Astrocyte (in vitro differentiated cells and primary cell): ENCODE measurements at regions not wholly inside any gene's neighbourhood (a gene's known extent, or its start where the extent isn't known, plus 50 kb on each side); places are given as distances from the start of the nearest gene placed in this dataset.

ENCODE experiments used
- DNase-seq: peaks from one replicate; pipeline ENCODE4 v3.0.0-alpha.2; 2010; ENCODE audit warnings: low read depth
- FAIRE-seq: peaks from 2 replicates; lab custom pipeline; 2011; peaks lifted over from hg19 to GRCh38; lab: Jason Lieb, UNC
- H2AFZ ChIP-seq: 2 replicates; pipeline ENCODE4 v1.6.0; 2012; ENCODE audit warnings: low read depth, low read length, inconsistent platforms
- H3K27ac ChIP-seq: 2 replicates; pipeline ENCODE4 v1.5.1; 2011; ENCODE audit warnings: low read depth, low read length, inconsistent platforms
- H3K27me3 ChIP-seq: 2 replicates; pipeline ENCODE4 v1.6.0; 2011; ENCODE audit warnings: low read length, inconsistent platforms; ENCODE audit not compliant: insufficient read depth
- H3K36me3 ChIP-seq: 2 replicates; pipeline ENCODE4 v1.5.1; 2011; ENCODE audit warnings: low read length, inconsistent platforms; ENCODE audit not compliant: insufficient read depth
- H3K4me1 ChIP-seq: 2 replicates; pipeline ENCODE4 v1.5.1; 2011; ENCODE audit warnings: low read length, inconsistent platforms; ENCODE audit not compliant: insufficient read depth
- H3K4me2 ChIP-seq: 2 replicates; pipeline ENCODE4 v1.6.0; 2012; ENCODE audit warnings: low read length, inconsistent platforms
- H3K4me3 ChIP-seq: 2 replicates; pipeline ENCODE4 v1.5.1; 2011; ENCODE audit warnings: low read depth, mild to moderate bottlenecking, low read length, inconsistent platforms; ENCODE audit not compliant: insufficient read depth
- H3K79me2 ChIP-seq: 2 replicates; pipeline ENCODE4 v1.6.0; 2012; ENCODE audit warnings: mild to moderate bottlenecking, low read length, inconsistent platforms; ENCODE audit not compliant: insufficient read depth
- H3K9ac ChIP-seq: 2 replicates; pipeline ENCODE4 v1.6.0; 2012; ENCODE audit warnings: mild to moderate bottlenecking, low read length, inconsistent platforms
- H3K9me3 ChIP-seq: 2 replicates; pipeline ENCODE4 v1.5.1; 2012; ENCODE audit warnings: low read depth, mild to moderate bottlenecking, low read length, inconsistent platforms; ENCODE audit not compliant: insufficient read depth
- H4K20me1 ChIP-seq: 2 replicates; pipeline ENCODE4 v1.6.0; 2012; ENCODE audit warnings: low read length, inconsistent platforms; ENCODE audit not compliant: insufficient read depth
- H3K27ac Mint-ChIP-seq: one replicate; pipeline ENCODE4 v1.8.0; 2021; ENCODE audit warnings: mild to moderate bottlenecking, mixed read lengths; ENCODE audit not compliant: unreplicated experiment
- H3K27me3 Mint-ChIP-seq: one replicate; pipeline ENCODE4 v1.8.0; 2021; ENCODE audit warnings: low read depth, mixed read lengths; ENCODE audit not compliant: unreplicated experiment
- H3K36me3 Mint-ChIP-seq: one replicate; pipeline ENCODE4 v1.8.0; 2021; ENCODE audit warnings: low read depth, mixed read lengths; ENCODE audit not compliant: unreplicated experiment
- H3K4me1 Mint-ChIP-seq: one replicate; pipeline ENCODE4 v1.8.0; 2021; ENCODE audit warnings: low read depth, mixed read lengths; ENCODE audit not compliant: unreplicated experiment
- H3K4me3 Mint-ChIP-seq: one replicate; pipeline ENCODE4 v1.8.0; 2021; ENCODE audit warnings: mild to moderate bottlenecking, moderate library complexity, mixed read lengths; ENCODE audit not compliant: unreplicated experiment
- H3K9me3 Mint-ChIP-seq: one replicate; pipeline ENCODE4 v1.8.0; 2021; ENCODE audit warnings: mild to moderate bottlenecking, mixed read lengths; ENCODE audit not compliant: unreplicated experiment
- EZH2 ChIP-seq: IDR thresholded peaks from 2 replicates; pipeline ENCODE4 v1.6.1; 2012; ENCODE audit warnings: mild to moderate bottlenecking, low read length, inconsistent platforms; ENCODE audit not compliant: insufficient read depth
- TF ChIP-seq, protein P1 (sequence below): IDR thresholded peaks from 2 replicates; pipeline ENCODE4 v1.5.1; 2011; ENCODE audit warnings: low read depth, mild to moderate bottlenecking, inconsistent platforms, low read length, moderate library complexity; ENCODE audit not compliant: insufficient read depth

DNA sequence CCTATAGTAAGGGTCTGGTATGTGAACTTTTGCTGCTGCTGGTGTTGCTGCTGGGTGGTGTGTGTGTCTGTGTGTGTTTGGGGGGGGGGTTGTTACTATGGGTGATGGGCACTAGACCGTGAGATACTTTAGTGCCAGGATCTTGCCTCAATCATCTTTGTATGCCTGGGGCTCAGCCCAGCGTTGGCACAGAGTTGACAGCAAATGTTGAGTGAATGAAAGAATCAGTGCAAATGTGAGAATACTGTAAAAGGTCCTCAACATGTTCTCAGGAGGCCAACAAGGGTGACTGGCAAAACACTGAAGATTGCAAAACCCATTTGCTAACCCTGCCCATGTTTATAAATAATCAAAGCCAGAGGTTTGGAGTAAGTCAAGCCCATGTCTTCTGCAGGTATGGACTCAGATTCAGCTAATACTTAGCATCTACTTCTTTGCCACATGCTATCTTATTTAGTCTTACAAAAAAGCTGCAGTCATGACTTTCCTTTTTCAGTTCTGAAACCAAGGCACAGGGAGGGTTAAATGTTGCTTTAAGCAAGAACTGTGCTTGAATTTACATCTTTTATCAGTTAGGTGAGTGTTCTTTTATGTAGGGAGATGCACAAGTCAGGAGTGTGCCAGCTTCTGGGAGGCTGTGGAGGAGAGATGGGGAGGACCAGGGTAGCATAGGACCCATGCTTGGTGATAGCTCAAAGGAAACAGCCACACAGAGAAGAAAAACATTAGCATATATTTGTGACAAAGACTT, 125.3 kb upstream of the SPACA1 start:
- H3K36me3 ChIP-seq: no peaks in the 10 kb centered on the region
- no peak overlapping the region for H3K4me3 ChIP-seq
- H3K27me3 ChIP-seq: peaks cover 27% of the 10 kb centered on the region
- no peaks in the 10 kb centered on the region for H4K20me1 ChIP-seq
- no peak overlapping the region for H2AFZ ChIP-seq
- H3K4me2 ChIP-seq: no peak overlapping the region
- FAIRE-seq (no peak), DNase-seq (no peak)
- H3K9ac ChIP-seq: no peak overlapping the region
- peaks cover 6% of the 10 kb centered on the region for H3K4me1 ChIP-seq
- H3K9me3 ChIP-seq: peaks cover 2% of the 10 kb centered on the region
- H3K79me2 ChIP-seq: no peaks in the 10 kb centered on the region
- Mint-ChIP-seq H3K4me3 (no peak overlapping the region), H3K9me3 (no peaks in the 10 kb centered on the region), H3K27ac (no peak overlapping the region), H3K36me3 (no peaks in the 10 kb centered on the region), H3K4me1 (peaks cover 5% of the 10 kb centered on the region), H3K27me3 (peaks cover 23% of the 10 kb centered on the region)
- H3K27ac ChIP-seq: no peak overlapping the region
- TF ChIP-seq, protein P1, sequence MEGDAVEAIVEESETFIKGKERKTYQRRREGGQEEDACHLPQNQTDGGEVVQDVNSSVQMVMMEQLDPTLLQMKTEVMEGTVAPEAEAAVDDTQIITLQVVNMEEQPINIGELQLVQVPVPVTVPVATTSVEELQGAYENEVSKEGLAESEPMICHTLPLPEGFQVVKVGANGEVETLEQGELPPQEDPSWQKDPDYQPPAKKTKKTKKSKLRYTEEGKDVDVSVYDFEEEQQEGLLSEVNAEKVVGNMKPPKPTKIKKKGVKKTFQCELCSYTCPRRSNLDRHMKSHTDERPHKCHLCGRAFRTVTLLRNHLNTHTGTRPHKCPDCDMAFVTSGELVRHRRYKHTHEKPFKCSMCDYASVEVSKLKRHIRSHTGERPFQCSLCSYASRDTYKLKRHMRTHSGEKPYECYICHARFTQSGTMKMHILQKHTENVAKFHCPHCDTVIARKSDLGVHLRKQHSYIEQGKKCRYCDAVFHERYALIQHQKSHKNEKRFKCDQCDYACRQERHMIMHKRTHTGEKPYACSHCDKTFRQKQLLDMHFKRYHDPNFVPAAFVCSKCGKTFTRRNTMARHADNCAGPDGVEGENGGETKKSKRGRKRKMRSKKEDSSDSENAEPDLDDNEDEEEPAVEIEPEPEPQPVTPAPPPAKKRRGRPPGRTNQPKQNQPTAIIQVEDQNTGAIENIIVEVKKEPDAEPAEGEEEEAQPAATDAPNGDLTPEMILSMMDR: no peak
- TF ChIP-seq EZH2: no peak

DNA sequence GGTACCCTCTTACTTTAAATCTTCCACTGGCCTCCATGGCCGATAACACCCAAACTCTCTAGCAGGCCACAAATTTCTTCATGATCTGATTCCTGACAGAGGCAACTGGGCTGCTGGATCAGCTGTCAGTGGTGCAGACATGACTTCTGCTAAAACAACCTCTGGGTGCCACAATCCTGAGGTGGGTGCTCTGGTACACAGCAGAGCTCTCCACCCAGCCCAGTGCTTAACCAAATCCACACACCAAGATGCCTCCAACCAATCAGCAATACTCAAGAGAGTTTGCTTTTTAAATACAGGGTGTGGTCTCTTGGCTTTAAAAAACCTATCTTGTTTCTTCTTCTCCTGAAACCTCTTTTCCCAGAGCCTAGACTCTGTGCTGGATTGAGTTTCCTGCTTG, 126.6 kb upstream of the SPACA1 start:
- Mint-ChIP-seq H3K4me3 (no peak overlapping the region), H3K9me3 (no peaks in the 10 kb centered on the region), H3K4me1 (peaks cover 5% of the 10 kb centered on the region), H3K36me3 (no peaks in the 10 kb centered on the region), H3K27ac (no peak overlapping the region), H3K27me3 (peaks cover 21% of the 10 kb centered on the region)
- no peak overlapping the region for H3K9ac ChIP-seq
- peaks cover 6% of the 10 kb centered on the region for H3K4me1 ChIP-seq
- no peaks in the 10 kb centered on the region for H4K20me1 ChIP-seq
- peaks cover 2% of the 10 kb centered on the region for H3K9me3 ChIP-seq
- no peak overlapping the region for H3K4me3 ChIP-seq
- no peak overlapping the region for H3K27ac ChIP-seq
- FAIRE-seq (no peak), DNase-seq (no peak)
- no peaks in the 10 kb centered on the region for H3K79me2 ChIP-seq
- peaks cover 27% of the 10 kb centered on the region for H3K27me3 ChIP-seq
- H2AFZ ChIP-seq: no peak overlapping the region
- no peak overlapping the region for H3K4me2 ChIP-seq
- H3K36me3 ChIP-seq: no peaks in the 10 kb centered on the region
- TF ChIP-seq, protein P1: no peak
- TF ChIP-seq EZH2: no peak

DNA sequence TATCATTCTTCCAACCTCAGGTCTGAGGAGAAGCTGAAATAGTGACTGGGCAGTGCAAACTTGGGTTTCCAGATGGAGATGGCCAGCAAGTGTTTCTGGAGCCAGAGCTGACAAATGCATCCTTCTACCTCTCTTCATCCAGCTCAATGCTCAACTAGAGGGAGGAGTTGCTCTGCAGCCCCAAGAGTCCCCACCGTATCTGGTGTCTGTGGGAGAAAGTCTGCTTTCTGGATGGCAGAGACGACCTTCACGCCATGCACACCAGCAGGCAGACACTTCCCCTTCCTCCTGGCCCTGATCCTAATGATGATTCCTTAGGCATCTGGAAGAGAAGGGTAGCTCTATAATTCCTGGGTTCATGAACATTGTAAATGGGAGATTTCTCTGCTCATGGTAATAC, 127.4 kb upstream of the SPACA1 start:
- Histone ChIP-seq H2AFZ (no peak overlapping the region), H3K9me3 (peaks cover 2% of the 10 kb centered on the region), H3K79me2 (no peaks in the 10 kb centered on the region), H3K9ac (no peak overlapping the region), H3K27ac (no peak overlapping the region), H3K4me2 (no peak overlapping the region), H4K20me1 (no peaks in the 10 kb centered on the region), H3K4me1 (peaks cover 6% of the 10 kb centered on the region), H3K27me3 (peaks cover 27% of the 10 kb centered on the region), H3K4me3 (no peak overlapping the region), H3K36me3 (no peaks in the 10 kb centered on the region)
- Mint-ChIP-seq H3K4me3 (no peak overlapping the region), H3K27ac (no peak overlapping the region), H3K4me1 (peaks cover 5% of the 10 kb centered on the region), H3K36me3 (no peaks in the 10 kb centered on the region), H3K9me3 (peaks cover 5% of the 10 kb centered on the region), H3K27me3 (peaks cover 18% of the 10 kb centered on the region)
- DNase-seq: no peak
- TF ChIP-seq, protein P1: no peak
- TF ChIP-seq EZH2: no peak
- no peak for FAIRE-seq
